ENCODE measurements at regions not wholly inside any gene's neighbourhood (a gene's known extent, or its start where the extent isn't known, plus 50 kb on each side); places are given as distances from the start of the nearest gene placed in this dataset.

- TF ChIP-seq CTCF (IDR thresholded peaks at IDR 0.05; ENCODE audit: low read length) (no peak), EZH2phosphoT487 (IDR thresholded peaks at IDR 0.05; ENCODE audit: low read length) (no peak), EZH2 (optimal IDR thresholded peaks at IDR 0.05; ENCODE audit: low read depth, low read length) (no peak)
These were observed 348.3 kb downstream of the ISL1 start for GRCh38 chr5:51731421-51732029.
